Naive thymus-derived CD8-positive, alpha-beta T cell (primary cell): ENCODE measurements at regions not wholly inside any gene's neighbourhood (a gene's known extent, or its start where the extent isn't known, plus 50 kb on each side); places are given as distances from the start of the nearest gene placed in this dataset.

ENCODE experiments used
- ATAC-seq, 2 donors: fragments of 150-1000 bp; cut with Tn5 transposase in 1 of 2; sonication (Bioruptor Pico), chemical (Tn5 transposase) in 1 of 2; 1 replicate in 1 of 2; 2 replicates in 1 of 2; pipeline ENCODE4 v1.10.0; 2021; ENCODE audit warnings: mild to moderate bottlenecking in 2 of 2, moderate library complexity in 2 of 2
- POLR2A ChIA-PET: fragments of 350-600 bp; sonication (Branson Sonifier 250); formaldehyde crosslinking; loops from one replicate; lab custom pipeline; 2021; ENCODE audit warnings: antibody characterized with exemption; lab: Charles Lee
- DNase-seq, 10 donors: peaks; one replicate each; pipeline versions ENCODE4 v3.0.0 to v3.0.0-alpha.2; 2020 to 2022
- H3K27ac Mint-ChIP-seq, 10 donors: one replicate each; pipeline ENCODE4 v1.8.0; 2020 to 2022; ENCODE audit warnings: mild to moderate bottlenecking in 10 of 10, mixed read lengths in 10 of 10, moderate library complexity in 4 of 10, inconsistent platforms in 1 of 10
- H3K27me3 Mint-ChIP-seq, 5 donors: one replicate each; pipeline ENCODE4 v1.8.0; 2021 to 2022; ENCODE audit warnings: mixed read lengths in 5 of 5
- H3K36me3 Mint-ChIP-seq, 3 donors: one replicate each; pipeline ENCODE4 v1.8.0; 2020 to 2022; ENCODE audit warnings: mixed read lengths in 3 of 3, mild to moderate bottlenecking in 2 of 3, inconsistent platforms in 1 of 3
- H3K4me1 Mint-ChIP-seq, 4 donors: one replicate each; pipeline ENCODE4 v1.8.0; 2021 to 2022; ENCODE audit warnings: mixed read lengths in 4 of 4
- H3K4me3 Mint-ChIP-seq, 10 donors: one replicate each; pipeline ENCODE4 v1.8.0; 2020 to 2022; ENCODE audit warnings: mild to moderate bottlenecking in 10 of 10, mixed read lengths in 10 of 10, moderate library complexity in 6 of 10, inconsistent platforms in 1 of 10
- H3K9me3 Mint-ChIP-seq, 9 donors: one replicate each; pipeline ENCODE4 v1.8.0; 2020 to 2022; ENCODE audit warnings: mixed read lengths in 9 of 9, mild to moderate bottlenecking in 3 of 9, inconsistent platforms in 1 of 9, moderate library complexity in 1 of 9

DNA sequence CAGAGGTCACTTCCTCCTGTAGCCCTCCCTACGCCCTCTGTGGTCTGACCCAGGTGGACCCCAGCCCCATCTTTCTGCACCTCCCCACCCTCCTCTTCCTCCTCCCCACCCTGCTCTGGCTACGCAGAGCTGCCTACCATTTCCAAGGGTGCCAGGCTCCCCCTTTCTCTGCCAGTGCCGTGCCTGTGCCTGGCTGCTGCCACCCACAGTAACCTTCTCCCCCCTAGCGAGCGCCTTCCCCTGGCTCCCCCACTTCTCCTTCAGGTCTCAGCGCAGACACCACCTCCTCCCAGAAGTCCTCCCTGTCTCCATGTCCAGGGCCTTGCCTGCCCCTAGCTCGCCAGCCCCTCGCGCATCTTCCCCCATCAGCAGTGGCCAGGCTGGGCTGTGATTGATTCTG, 471.5 kb downstream of the PTPRU start:
- Mint-ChIP-seq H3K27me3 (peaks cover 31 to 62% (median 49%) of the 10 kb centered on the region in 5 donors), H3K27ac (no peak overlapping the region), H3K9me3 (no peaks in the 10 kb centered on the region), H3K4me1 (peaks cover 0 to 14% (median 7%) of the 10 kb centered on the region in 4 donors), H3K36me3 (no peaks in the 10 kb centered on the region), H3K4me3 (no peak overlapping the region)
- no peak for ATAC-seq
- POLR2A ChIA-PET, result no interaction called here
- DNase-seq, result peak in 1 of 10 donors; percentile 28

DNA sequence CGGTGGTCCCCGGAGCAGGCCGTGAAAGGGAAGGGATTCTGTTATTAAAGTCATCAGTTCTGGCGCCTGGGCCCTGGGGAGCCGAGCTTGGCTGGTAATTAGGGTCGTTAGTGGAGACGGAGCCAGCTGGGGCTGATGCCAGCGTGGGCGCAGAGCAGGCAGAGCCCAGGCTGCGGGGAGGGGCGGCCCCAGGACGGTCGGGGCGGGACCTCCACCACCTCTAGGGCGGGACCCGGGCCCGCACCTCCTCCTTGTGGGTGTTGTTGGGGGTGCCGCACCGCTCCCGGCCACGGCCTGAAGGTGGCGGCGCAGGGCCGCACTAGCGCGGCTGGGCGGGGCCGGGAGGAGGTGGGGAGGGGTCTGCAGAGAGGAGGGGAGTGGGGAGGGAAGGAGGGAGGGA, 470.6 kb downstream of the PTPRU start:
- no peak overlapping the region for H3K27ac Mint-ChIP-seq
- H3K4me3 Mint-ChIP-seq, result no peak overlapping the region
- DNase-seq, result peak in 1 of 10 donors; percentile 57
- no peaks in the 10 kb centered on the region for H3K9me3 Mint-ChIP-seq
- peaks cover 0 to 11% (median 7%) of the 10 kb centered on the region in 4 donors for H3K4me1 Mint-ChIP-seq
- no peaks in the 10 kb centered on the region for H3K36me3 Mint-ChIP-seq
- POLR2A ChIA-PET, result no interaction called here
- peak in 1 of 2 donors; percentile 70 for ATAC-seq
- H3K27me3 Mint-ChIP-seq, result peaks cover 32 to 53% (median 45%) of the 10 kb centered on the region in 5 donors

DNA sequence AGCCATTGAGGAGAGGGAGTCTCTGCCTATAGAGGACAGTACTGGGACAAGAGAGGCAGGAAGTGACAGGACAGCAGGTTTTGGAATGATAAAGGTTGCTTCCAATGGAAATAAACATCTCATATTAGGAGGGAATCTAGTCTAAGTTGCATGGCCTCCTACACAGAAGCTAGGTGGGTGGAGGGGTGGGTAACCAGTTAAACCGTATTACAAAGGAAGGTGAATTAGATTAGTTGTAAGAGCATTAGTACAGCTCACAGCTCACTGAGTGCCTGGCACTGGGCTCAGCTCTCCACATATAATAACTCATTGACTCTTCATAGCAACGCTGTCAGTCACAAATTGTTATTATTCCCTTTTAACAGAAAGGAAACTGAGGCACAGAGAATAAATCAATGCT, 468.1 kb downstream of the PTPRU start:
- no peaks in the 10 kb centered on the region for H3K36me3 Mint-ChIP-seq
- POLR2A ChIA-PET, result no interaction called here
- H3K27me3 Mint-ChIP-seq, result peaks cover 33 to 57% (median 43%) of the 10 kb centered on the region in 5 donors
- peaks cover under 1 to 9% (median 4%) of the 10 kb centered on the region in 4 donors for H3K4me1 Mint-ChIP-seq
- no peak overlapping the region for H3K4me3 Mint-ChIP-seq
- ATAC-seq (no peak), DNase-seq (peak in 1 of 10 donors; percentile 21)
- no peak overlapping the region for H3K27ac Mint-ChIP-seq
- no peaks in the 10 kb centered on the region for H3K9me3 Mint-ChIP-seq

DNA sequence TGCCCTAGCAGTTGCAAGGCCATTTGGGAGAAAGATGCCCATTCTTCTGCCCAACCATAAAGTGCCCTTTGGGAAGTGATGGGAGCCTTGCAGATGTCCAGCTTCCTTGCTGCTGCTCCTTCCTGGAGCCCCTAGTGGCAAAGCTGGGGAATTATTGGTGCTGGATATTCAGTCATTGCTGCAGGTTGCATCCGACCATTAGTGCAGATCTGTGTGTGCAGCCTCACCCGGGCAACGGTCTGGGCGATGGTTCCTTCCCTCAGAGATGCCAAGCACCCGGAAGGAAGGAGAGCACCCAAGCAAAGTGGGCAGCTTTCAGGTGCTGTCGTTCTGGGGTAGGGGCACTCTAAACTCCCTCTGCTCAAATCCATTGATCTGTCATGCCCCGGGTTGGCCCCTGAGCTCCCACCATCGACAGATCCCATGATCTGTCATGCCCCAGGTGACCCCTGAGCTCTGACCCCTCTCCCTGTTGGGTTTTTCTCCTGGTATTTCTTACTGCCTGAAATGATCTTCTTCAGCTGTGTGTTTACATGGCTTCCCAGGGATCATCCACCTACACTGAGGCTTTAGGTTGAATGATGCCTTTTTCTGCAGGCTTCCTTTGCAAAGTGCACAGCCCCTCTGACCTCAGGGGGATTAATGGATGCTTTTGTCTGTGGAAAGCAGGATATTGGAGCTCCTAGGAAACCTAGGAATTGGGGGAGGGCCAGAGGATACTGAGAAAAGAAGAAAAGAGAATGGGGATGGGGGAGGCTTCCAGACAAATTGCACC, 467.5 kb downstream of the PTPRU start:
- peaks cover 0 to 7% (median 2%) of the 10 kb centered on the region in 4 donors for H3K4me1 Mint-ChIP-seq
- H3K27me3 Mint-ChIP-seq, result peaks cover 34 to 57% (median 43%) of the 10 kb centered on the region in 5 donors
- no peak overlapping the region for H3K27ac Mint-ChIP-seq
- H3K9me3 Mint-ChIP-seq, result no peaks in the 10 kb centered on the region
- no peak overlapping the region for H3K4me3 Mint-ChIP-seq
- no peaks in the 10 kb centered on the region for H3K36me3 Mint-ChIP-seq
- POLR2A ChIA-PET, result no interaction called here
- ATAC-seq (no peak), DNase-seq (peak in 1 of 10 donors; percentile 31)

DNA sequence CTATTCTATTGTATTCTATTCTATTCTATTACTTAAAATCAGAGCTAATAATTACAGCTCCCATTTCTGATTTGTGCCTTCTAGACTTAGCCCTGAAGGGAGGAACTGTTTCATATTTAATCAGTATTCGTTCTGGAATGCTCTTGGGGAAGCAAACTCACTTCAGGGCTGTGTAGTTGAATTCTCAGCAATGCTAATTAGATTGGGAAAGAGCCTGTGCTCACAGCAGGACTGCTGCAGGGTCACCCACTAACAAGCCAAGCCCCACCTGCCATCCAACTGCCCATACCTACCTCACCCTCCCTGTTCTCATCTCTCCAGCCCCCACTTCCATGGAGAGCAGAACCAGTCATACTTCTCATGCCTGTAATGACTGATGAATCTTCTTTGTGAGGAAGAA, 464.2 kb downstream of the PTPRU start:
- POLR2A ChIA-PET, result no interaction called here
- H3K27me3 Mint-ChIP-seq, result peaks cover 23 to 50% (median 30%) of the 10 kb centered on the region in 5 donors

DNA sequence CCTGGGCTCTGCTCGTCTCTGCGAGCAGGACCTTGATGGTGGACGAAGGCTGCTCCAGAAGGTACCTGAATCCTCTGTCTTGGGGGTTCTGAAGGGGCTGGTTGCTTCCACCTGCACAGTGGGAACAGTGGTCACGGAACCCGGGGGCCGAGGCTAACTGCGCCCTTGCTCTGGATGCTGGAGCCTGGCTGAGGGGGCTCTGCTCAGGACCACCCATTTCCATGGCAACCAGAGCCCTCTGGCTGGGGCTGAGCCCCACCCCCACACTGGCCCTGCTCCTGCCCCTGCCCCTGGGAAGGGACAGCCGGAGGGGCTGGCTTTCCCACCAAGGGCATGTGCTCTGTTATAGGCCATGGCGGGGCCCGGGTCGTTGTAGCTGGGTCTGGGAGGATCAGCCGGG, 462.3 kb downstream of the PTPRU start:
- Mint-ChIP-seq H3K4me1 (peaks cover 0 to 2% (median 0%) of the 10 kb centered on the region in 4 donors), H3K36me3 (no peaks in the 10 kb centered on the region), H3K4me3 (no peak overlapping the region), H3K27ac (no peak overlapping the region), H3K27me3 (peaks cover 9 to 31% (median 17%) of the 10 kb centered on the region in 5 donors), H3K9me3 (peaks cover 0 to 6% (median 0%) of the 10 kb centered on the region in 9 donors)
- POLR2A ChIA-PET, result no interaction called here
- peak in 1 of 10 donors; percentile 55 for DNase-seq
- ATAC-seq, result no peak

More for the DNA sequence above, 464.2 kb downstream of the PTPRU start:
- peaks cover 0 to 2% (median 0%) of the 10 kb centered on the region in 4 donors for H3K4me1 Mint-ChIP-seq
- H3K36me3 Mint-ChIP-seq, result no peaks in the 10 kb centered on the region
- no peak for ATAC-seq
- H3K9me3 Mint-ChIP-seq, result no peaks in the 10 kb centered on the region
- H3K4me3 Mint-ChIP-seq, result no peak overlapping the region
- no peak overlapping the region for H3K27ac Mint-ChIP-seq
- no peak for DNase-seq

DNA sequence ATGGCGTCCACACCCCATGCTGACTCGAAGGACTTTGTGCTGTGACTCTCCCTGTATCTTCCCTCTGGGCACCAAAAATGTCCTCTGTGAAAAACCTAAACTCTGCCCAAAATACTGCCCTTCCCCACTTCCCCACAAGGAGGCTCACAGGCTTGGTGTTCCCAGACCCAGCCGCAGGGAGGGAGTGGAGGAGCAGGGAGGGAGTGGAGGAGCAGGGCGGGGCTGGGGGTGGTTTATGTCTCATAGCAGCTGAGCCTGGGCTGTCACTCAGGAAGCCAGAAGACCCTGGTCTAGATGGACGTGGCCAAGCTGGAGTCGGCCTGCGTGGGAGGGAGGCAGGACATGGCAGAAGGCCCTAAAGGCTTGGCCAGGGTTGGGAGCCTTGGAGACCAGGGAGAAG, 461.7 kb downstream of the PTPRU start:
- H3K36me3 Mint-ChIP-seq, result no peaks in the 10 kb centered on the region
- DNase-seq, result peak in 1 of 10 donors; percentile 45
- no peak overlapping the region for H3K27ac Mint-ChIP-seq
- ATAC-seq, result no peak
- POLR2A ChIA-PET, result no interaction called here
- H3K4me3 Mint-ChIP-seq, result no peak overlapping the region
- H3K9me3 Mint-ChIP-seq, result peaks cover 0 to 11% (median 0%) of the 10 kb centered on the region in 9 donors
- H3K4me1 Mint-ChIP-seq, result peaks cover 0 to 2% (median 0%) of the 10 kb centered on the region in 4 donors
- peaks cover 9 to 30% (median 17%) of the 10 kb centered on the region in 5 donors for H3K27me3 Mint-ChIP-seq

DNA sequence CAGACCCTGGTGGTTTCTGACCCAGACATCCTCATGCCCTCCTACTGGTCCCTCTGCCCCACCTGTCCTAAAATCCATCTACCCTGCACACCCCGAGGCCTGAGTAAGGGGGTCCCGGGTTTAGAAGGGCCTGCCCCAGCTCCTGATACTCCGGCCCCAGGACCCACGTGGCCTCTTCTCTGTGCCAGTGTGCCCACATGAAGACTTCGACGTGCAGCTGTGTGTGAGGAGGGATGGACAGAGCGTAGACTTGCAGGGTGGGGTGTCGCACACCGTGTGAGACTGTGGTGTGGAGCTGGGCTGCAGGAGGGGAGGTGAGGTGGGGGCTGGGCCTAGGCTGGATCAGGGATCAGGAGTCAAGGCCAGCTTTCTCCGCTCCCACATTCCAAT, 461.1 kb downstream of the PTPRU start:
- DNase-seq (peak in 1 of 10 donors; percentile 44), ATAC-seq (no peak)
- peaks cover 7 to 29% (median 17%) of the 10 kb centered on the region in 5 donors for H3K27me3 Mint-ChIP-seq
- POLR2A ChIA-PET, result no interaction called here
- peaks cover 0 to 11% (median 0%) of the 10 kb centered on the region in 9 donors for H3K9me3 Mint-ChIP-seq
- peaks cover 0 to 2% (median 0%) of the 10 kb centered on the region in 4 donors for H3K4me1 Mint-ChIP-seq
- H3K4me3 Mint-ChIP-seq, result no peak overlapping the region
- no peak overlapping the region for H3K27ac Mint-ChIP-seq
- no peaks in the 10 kb centered on the region for H3K36me3 Mint-ChIP-seq

DNA sequence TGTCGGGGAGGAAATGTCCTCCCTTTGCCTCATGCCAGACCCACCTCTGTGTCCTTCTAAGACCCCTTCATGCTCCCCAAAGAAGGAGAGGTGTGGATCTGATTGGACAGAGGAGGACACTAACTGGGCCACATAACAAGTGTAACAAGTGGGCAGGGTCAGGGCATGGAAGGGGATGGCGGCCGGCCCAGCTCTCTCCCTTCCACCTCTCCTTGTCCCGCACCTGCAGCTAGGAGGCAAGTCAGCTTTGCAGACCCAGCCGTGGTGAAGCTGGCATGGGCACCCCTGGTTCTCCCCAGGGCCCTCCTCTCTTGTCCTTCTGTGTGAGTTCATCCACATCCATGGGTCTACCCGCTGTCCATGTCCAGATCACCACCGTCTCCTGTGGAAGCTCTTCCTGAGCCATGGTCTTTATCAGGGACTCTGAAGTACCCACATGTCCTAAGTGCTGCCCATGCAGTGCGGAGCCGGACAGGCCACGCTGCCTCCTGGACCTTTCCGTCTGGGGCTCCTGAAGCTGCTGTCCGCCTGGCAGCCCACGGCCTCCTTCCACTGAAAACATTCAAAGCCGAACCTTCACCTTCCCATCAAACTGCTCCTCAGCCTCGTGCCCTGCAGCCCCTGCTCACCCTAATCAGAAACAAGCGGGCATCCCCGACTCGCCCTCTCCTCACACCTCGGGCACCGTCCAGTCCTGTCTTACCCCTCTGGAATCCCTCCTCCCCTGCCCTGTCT, 460.5 kb downstream of the PTPRU start:
- Mint-ChIP-seq H3K27ac (no peak overlapping the region), H3K36me3 (no peaks in the 10 kb centered on the region), H3K4me1 (peaks cover 0 to 3% (median 1%) of the 10 kb centered on the region in 4 donors), H3K9me3 (peaks cover 0 to 11% (median 0%) of the 10 kb centered on the region in 9 donors), H3K27me3 (peaks cover 7 to 29% (median 17%) of the 10 kb centered on the region in 5 donors), H3K4me3 (no peak overlapping the region)
- DNase-seq (peak in 1 of 10 donors; percentile 43), ATAC-seq (no peak)
- POLR2A ChIA-PET, result no interaction called here

DNA sequence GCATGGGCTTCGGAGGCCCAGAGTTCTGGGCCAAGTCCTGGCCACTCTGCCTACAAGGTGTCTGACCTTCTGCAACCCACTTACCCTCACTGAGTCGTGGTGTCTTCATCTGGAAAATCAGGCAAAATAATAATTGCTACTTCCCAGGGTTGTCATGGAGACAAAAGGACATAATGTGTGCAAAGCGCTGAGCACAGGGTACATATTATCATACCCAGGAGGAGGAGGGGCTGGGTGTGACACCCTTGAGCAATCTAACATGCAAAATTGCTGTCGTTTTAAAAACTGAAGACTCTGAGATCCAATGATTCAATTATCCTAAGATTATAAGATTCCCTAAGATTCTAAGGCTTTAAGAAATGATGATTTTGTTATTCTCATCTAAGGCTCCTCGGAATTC, 459.5 kb downstream of the PTPRU start:
- Mint-ChIP-seq H3K4me1 (peaks cover 0 to 10% (median 1%) of the 10 kb centered on the region in 4 donors), H3K27me3 (peaks cover 7 to 29% (median 17%) of the 10 kb centered on the region in 5 donors), H3K36me3 (no peaks in the 10 kb centered on the region), H3K27ac (no peak overlapping the region), H3K4me3 (no peak overlapping the region), H3K9me3 (peaks cover 0 to 11% (median 0%) of the 10 kb centered on the region in 9 donors)
- POLR2A ChIA-PET, result no interaction called here
- DNase-seq (peak in 1 of 10 donors; percentile 2), ATAC-seq (no peak)

DNA sequence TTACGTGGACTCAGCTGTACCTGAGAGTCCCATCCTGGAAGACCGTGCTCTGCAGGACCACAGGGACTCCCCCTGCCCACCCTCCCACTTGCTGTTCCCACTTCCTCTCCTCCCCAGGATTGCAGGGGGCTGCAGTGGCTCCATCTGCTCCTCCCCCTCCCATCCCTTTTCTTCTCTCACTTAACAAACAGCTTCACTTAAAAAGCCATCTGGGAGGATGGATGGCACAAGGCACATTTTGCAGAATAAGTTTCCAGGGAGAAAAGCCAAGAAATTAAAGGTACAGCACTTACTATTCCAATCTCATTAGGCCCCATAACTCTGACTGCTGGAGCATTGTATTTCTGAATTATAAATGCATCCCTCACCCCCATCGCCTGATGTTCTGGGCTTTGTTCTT, 458.7 kb downstream of the PTPRU start:
- Mint-ChIP-seq H3K36me3 (no peaks in the 10 kb centered on the region), H3K9me3 (peaks cover 0 to 11% (median 0%) of the 10 kb centered on the region in 9 donors), H3K4me1 (peaks cover 0 to 10% (median 1%) of the 10 kb centered on the region in 4 donors), H3K27me3 (peaks cover 7 to 36% (median 22%) of the 10 kb centered on the region in 5 donors), H3K4me3 (no peak overlapping the region), H3K27ac (no peak overlapping the region)
- DNase-seq (no peak), ATAC-seq (no peak)
- POLR2A ChIA-PET, result no interaction called here

DNA sequence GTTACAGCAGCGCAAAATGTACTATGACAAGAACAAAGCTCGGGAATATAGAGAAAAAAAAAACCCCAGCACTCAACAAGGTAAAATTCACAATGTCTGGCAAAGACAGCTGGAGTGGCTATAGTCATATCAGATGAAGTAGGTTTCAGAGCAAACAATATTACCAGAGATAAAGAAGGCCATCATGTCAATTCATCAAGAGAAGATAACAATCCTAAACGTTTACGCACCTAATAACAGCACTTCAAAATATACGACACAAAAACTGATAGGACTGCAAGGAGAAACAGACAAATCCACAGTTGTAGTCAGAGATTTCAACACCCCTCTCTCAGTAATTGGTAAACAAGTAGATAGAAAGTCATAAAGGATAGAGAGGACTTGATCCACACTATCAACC, 455.2 kb downstream of the PTPRU start:
- Mint-ChIP-seq H3K9me3 (peaks cover 0 to 11% (median 0%) of the 10 kb centered on the region in 9 donors), H3K4me3 (no peak overlapping the region), H3K4me1 (peaks cover 0 to 10% (median 0%) of the 10 kb centered on the region in 4 donors), H3K27me3 (peaks cover 6 to 44% (median 18%) of the 10 kb centered on the region in 5 donors), H3K27ac (no peak overlapping the region), H3K36me3 (no peaks in the 10 kb centered on the region)
- ATAC-seq, result no peak
- POLR2A ChIA-PET, result no interaction called here
- no peak for DNase-seq

DNA sequence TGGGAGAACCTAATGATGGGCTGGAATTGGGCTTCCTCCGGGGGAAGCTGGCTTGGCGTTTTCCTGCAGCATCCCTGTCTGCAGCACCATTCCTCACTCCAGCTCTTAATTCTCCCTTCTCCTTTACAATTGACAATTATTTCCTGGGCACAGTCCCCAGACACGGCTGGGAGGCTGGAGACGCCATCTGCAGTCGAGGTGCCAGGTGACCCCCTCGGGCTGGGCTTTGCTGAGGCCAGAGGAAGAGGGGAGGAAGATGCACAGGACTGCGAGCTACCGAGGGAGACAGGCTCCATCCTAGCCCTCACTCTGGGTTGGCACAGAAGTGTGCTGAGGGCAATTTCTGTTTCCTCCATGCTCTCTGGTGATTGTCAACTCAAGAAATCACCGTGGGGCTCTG, 453.8 kb downstream of the PTPRU start:
- DNase-seq, result peak in 2 of 10 donors; percentile 3 to 14
- POLR2A ChIA-PET, result no interaction called here
- no peak overlapping the region for H3K27ac Mint-ChIP-seq

More for the DNA sequence above, 453.8 kb downstream of the PTPRU start:
- H3K36me3 Mint-ChIP-seq, result no peaks in the 10 kb centered on the region
- no peak for ATAC-seq
- peaks cover 6 to 56% (median 24%) of the 10 kb centered on the region in 5 donors for H3K27me3 Mint-ChIP-seq
- H3K4me3 Mint-ChIP-seq, result no peak overlapping the region
- peaks cover 0 to 10% (median 0%) of the 10 kb centered on the region in 4 donors for H3K4me1 Mint-ChIP-seq
- H3K9me3 Mint-ChIP-seq, result peaks cover 0 to 11% (median 0%) of the 10 kb centered on the region in 9 donors
